B cell (primary cell): ENCODE measurements at regions not wholly inside any gene's neighbourhood (a gene's known extent, or its start where the extent isn't known, plus 50 kb on each side); places are given as distances from the start of the nearest gene placed in this dataset.

Experiments used
- EZH2 ChIP-seq: IDR thresholded peaks from 2 replicates; pipeline ENCODE4 v1.6.1; 2012; ENCODE audit warnings: borderline replicate concordance, low read depth, mild to moderate bottlenecking, moderate library complexity, low read length; ENCODE audit not compliant: insufficient read depth, poor library complexity, severe bottlenecking
- TF ChIP-seq, protein P1 (sequence below): fragments of 200-600 bp; IDR thresholded peaks from one replicate; pipeline ENCODE4 v1.8.0; 2022; ENCODE audit warnings: antibody characterized with exemption, mild to moderate bottlenecking

DNA sequence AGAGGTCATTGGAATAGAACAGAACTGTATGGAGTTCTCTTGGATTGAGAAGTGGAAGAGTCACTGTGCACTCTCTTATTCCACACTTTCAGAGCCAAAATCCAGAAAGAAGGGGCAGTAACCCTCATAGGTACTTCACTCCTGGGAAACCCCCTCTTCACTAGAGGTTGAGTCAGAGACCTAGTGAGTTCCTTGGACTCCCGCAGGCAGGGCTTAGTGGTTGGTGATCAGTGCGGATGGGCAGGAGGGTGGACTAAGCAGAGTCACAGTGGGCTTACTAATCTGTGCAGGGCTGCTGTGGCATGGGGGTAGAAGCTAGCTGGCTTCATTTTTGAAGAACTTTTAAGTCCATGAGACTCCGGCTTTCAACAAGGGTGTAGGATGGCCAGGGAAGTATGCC, 95.0 kb upstream of the MLN start:
- TF ChIP-seq, protein P1, sequence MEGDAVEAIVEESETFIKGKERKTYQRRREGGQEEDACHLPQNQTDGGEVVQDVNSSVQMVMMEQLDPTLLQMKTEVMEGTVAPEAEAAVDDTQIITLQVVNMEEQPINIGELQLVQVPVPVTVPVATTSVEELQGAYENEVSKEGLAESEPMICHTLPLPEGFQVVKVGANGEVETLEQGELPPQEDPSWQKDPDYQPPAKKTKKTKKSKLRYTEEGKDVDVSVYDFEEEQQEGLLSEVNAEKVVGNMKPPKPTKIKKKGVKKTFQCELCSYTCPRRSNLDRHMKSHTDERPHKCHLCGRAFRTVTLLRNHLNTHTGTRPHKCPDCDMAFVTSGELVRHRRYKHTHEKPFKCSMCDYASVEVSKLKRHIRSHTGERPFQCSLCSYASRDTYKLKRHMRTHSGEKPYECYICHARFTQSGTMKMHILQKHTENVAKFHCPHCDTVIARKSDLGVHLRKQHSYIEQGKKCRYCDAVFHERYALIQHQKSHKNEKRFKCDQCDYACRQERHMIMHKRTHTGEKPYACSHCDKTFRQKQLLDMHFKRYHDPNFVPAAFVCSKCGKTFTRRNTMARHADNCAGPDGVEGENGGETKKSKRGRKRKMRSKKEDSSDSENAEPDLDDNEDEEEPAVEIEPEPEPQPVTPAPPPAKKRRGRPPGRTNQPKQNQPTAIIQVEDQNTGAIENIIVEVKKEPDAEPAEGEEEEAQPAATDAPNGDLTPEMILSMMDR: no peak
- no peak for TF ChIP-seq EZH2
